Liver (tissue), 1 donor: ENCODE measurements at regions not wholly inside any gene's neighbourhood (a gene's known extent, or its start where the extent isn't known, plus 50 kb on each side); places are given as distances from the start of the nearest gene placed in this dataset. TPM values are rescaled to one million over a fixed set of nuclear protein-coding genes. Genes with fewer than 3 reads are reported as not detected.

ENCODE experiments used
- small RNA-seq: library from RNA; depleted of rRNA; stranded (forward); fragments of <200 nt; gene quantifications from one replicate; pipeline ENCODE3, GENCODE V24; 2014

Small RNA genes lying in the stretch of these regions (small RNA-seq; reads per million reads assigned to genes)
- not detected for gene UBBP5
